Esophagus squamous epithelium (tissue), 4 donors: ENCODE measurements at regions not wholly inside any gene's neighbourhood (a gene's known extent, or its start where the extent isn't known, plus 50 kb on each side); places are given as distances from the start of the nearest gene placed in this dataset.

Source experiments
- POLR2A ChIP-seq, 4 donors: fragments of 450-650 bp; IDR thresholded peaks; one replicate each; pipeline ENCODE4 v1.6.1; 2017; ENCODE audit warnings: antibody characterized with exemption in 4 of 4, mild to moderate bottlenecking in 4 of 4, moderate library complexity in 3 of 4
- TF ChIP-seq, protein P1 (sequence below), 6 experiments: fragments of 450-650 bp in 4 of 6; fragments of 200-600 bp in 2 of 6; sonication (generic) in 2 of 6; IDR thresholded peaks; one replicate each; pipeline ENCODE4 v1.5.1; 2016 to 2019; ENCODE audit warnings: antibody characterized with exemption in 6 of 6, mild to moderate bottlenecking in 4 of 6, moderate library complexity in 4 of 6

DNA sequence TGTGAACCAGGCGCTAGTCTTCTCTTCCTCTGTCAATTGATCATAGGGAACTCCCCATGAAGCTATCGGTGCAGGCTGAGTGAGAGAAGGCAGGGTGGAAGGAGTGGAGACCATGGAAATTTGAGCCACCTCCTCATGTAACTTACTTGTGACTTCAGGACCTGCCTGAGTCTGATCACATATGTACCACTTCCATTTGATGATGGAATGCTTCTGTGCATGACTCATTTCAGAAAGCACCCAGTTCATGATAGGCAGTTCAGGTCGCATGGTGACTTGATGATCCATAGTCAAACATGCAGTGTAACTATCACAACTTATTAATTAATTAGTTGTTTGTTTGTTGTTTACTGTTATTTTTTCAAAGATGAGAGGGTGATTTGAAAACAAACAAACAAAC is 1296.7 kb downstream of the SUCLG1 start:
- TF ChIP-seq, protein P1, sequence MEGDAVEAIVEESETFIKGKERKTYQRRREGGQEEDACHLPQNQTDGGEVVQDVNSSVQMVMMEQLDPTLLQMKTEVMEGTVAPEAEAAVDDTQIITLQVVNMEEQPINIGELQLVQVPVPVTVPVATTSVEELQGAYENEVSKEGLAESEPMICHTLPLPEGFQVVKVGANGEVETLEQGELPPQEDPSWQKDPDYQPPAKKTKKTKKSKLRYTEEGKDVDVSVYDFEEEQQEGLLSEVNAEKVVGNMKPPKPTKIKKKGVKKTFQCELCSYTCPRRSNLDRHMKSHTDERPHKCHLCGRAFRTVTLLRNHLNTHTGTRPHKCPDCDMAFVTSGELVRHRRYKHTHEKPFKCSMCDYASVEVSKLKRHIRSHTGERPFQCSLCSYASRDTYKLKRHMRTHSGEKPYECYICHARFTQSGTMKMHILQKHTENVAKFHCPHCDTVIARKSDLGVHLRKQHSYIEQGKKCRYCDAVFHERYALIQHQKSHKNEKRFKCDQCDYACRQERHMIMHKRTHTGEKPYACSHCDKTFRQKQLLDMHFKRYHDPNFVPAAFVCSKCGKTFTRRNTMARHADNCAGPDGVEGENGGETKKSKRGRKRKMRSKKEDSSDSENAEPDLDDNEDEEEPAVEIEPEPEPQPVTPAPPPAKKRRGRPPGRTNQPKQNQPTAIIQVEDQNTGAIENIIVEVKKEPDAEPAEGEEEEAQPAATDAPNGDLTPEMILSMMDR (IDR thresholded peaks at IDR 0.05) = no peak
- no peak for TF ChIP-seq POLR2A (IDR thresholded peaks at IDR 0.05)
